Chondrocyte (in vitro differentiated cells): ENCODE measurements at regions not wholly inside any gene's neighbourhood (a gene's known extent, or its start where the extent isn't known, plus 50 kb on each side); places are given as distances from the start of the nearest gene placed in this dataset.
"Not testable (repeated sequence)": the region's sequence is repeated elsewhere in the genome, so short reads cannot be mapped to it uniquely, and the experiment has no call there.

ENCODE experiments used
- DNase-seq: peaks from one replicate; pipeline ENCODE4 v3.0.0; 2021; ENCODE audit warnings: mixed read lengths, low spot score
- H3K27ac Mint-ChIP-seq: one replicate; pipeline ENCODE4 v1.8.0; 2021; ENCODE audit warnings: mild to moderate bottlenecking, moderate library complexity, mixed read lengths; ENCODE audit not compliant: unreplicated experiment
- H3K27me3 Mint-ChIP-seq: 2 replicates; pipeline ENCODE4 v1.8.0; 2021; ENCODE audit warnings: low read depth, mixed read lengths
- H3K36me3 Mint-ChIP-seq: 2 replicates; pipeline ENCODE4 v1.8.0; 2021; ENCODE audit warnings: low read depth, mixed read lengths
- H3K4me1 Mint-ChIP-seq: 2 replicates; pipeline ENCODE4 v1.8.0; 2021; ENCODE audit warnings: low read depth, mild to moderate bottlenecking, mixed read lengths
- H3K4me3 Mint-ChIP-seq: one replicate; pipeline ENCODE4 v1.8.0; 2021; ENCODE audit warnings: mild to moderate bottlenecking, moderate library complexity, mixed read lengths; ENCODE audit not compliant: unreplicated experiment
- H3K9me3 Mint-ChIP-seq: 2 replicates; pipeline ENCODE4 v1.8.0; 2021; ENCODE audit warnings: low read depth, mixed read lengths
- TF ChIP-seq, protein P1 (sequence below): fragments of 200-600 bp; sonication (generic); IDR thresholded peaks from 2 replicates; pipeline ENCODE4 v1.5.0; 2021; ENCODE audit warnings: antibody characterized with exemption, mild to moderate bottlenecking, moderate library complexity

- Mint-ChIP-seq H3K4me1 (peaks cover 16% of the 10 kb centered on the region), H3K36me3 (no peaks in the 10 kb centered on the region), H3K27ac (peak overlapping the region; percentile 82), H3K9me3 (no peaks in the 10 kb centered on the region), H3K27me3 (no peaks in the 10 kb centered on the region), H3K4me3 (peak overlapping the region; percentile 10)
- TF ChIP-seq, protein P1, sequence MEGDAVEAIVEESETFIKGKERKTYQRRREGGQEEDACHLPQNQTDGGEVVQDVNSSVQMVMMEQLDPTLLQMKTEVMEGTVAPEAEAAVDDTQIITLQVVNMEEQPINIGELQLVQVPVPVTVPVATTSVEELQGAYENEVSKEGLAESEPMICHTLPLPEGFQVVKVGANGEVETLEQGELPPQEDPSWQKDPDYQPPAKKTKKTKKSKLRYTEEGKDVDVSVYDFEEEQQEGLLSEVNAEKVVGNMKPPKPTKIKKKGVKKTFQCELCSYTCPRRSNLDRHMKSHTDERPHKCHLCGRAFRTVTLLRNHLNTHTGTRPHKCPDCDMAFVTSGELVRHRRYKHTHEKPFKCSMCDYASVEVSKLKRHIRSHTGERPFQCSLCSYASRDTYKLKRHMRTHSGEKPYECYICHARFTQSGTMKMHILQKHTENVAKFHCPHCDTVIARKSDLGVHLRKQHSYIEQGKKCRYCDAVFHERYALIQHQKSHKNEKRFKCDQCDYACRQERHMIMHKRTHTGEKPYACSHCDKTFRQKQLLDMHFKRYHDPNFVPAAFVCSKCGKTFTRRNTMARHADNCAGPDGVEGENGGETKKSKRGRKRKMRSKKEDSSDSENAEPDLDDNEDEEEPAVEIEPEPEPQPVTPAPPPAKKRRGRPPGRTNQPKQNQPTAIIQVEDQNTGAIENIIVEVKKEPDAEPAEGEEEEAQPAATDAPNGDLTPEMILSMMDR = no peak
- no peak for DNase-seq
Observed at GRCh38 chr1:222898191-222898527, 83.3 kb downstream of the DISP1 start.

- no peaks in the 10 kb centered on the region for H3K9me3 Mint-ChIP-seq
Observed at GRCh38 chr1:222899471-222899870, 84.6 kb downstream of the DISP1 start.

DNA sequence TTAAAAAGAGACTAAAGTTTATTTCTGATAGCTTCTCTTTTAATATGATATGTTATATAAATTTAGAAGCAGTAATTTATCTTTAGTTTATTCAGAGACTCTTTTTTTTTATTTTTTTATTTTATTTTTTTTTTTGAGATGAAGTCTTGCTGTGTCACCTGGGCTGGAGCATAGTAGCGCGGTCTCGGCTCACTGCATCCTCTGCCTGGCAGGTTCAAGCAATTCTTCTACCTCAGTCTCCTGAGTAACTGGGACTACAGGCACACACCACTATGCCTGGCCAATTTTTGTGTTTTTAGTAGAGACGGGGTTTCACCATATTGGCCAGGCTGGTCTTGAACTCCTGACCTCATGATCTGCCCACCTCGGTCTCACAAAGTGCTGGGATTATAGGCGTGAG lies 89.6 kb downstream of the DISP1 start:
- no peaks in the 10 kb centered on the region for H3K9me3 Mint-ChIP-seq
- no peak for DNase-seq
- no peak overlapping the region for H3K27ac Mint-ChIP-seq
- TF ChIP-seq, protein P1 = no peak
- H3K36me3 Mint-ChIP-seq = no peaks in the 10 kb centered on the region
- peaks cover 3% of the 10 kb centered on the region for H3K4me1 Mint-ChIP-seq
- H3K4me3 Mint-ChIP-seq = no peak overlapping the region
- H3K27me3 Mint-ChIP-seq = no peaks in the 10 kb centered on the region

More at GRCh38 chr1:222899471-222899870, 84.6 kb downstream of the DISP1 start:
- no peak for DNase-seq
- H3K4me3 Mint-ChIP-seq = no peak overlapping the region
- no peaks in the 10 kb centered on the region for H3K27me3 Mint-ChIP-seq
- H3K36me3 Mint-ChIP-seq = no peaks in the 10 kb centered on the region
- TF ChIP-seq, protein P1 = no peak
- no peak overlapping the region for H3K27ac Mint-ChIP-seq
- peaks cover 16% of the 10 kb centered on the region for H3K4me1 Mint-ChIP-seq

- peaks cover 8% of the 10 kb centered on the region for H3K4me1 Mint-ChIP-seq
- TF ChIP-seq, protein P1 = no peak
- no peak for DNase-seq
- H3K4me3 Mint-ChIP-seq = no peak overlapping the region
- no peaks in the 10 kb centered on the region for H3K27me3 Mint-ChIP-seq
- no peak overlapping the region for H3K27ac Mint-ChIP-seq
- H3K9me3 Mint-ChIP-seq = no peaks in the 10 kb centered on the region
- no peaks in the 10 kb centered on the region for H3K36me3 Mint-ChIP-seq
Observed at GRCh38 chr1:222905151-222905550, 90.3 kb downstream of the DISP1 start.

DNA sequence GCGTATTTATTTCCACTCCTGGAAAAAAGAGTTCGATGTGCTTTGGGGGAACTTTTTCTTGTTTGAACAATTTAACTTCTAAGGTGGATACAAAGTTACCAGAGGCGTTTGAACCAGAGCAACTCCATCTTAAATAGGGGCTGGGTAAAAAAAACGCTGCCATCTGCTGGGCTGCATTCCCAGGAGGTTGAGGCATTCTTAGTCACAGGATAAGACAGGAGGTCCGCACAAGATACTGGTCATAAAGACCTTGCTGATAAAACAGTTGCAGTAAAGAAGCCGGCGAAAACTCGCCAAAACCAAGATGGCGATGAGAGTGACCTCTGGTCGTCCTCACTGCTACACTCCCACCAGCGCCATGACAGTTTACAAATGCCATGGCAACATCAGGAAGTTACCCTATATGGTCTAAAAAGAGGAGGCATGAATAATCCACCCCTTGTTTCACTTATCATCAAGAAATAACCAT lies 91.5 kb downstream of the DISP1 start:
- H3K27me3 Mint-ChIP-seq, DNase-seq, H3K36me3 Mint-ChIP-seq, H3K27ac Mint-ChIP-seq, H3K4me3 Mint-ChIP-seq, H3K9me3 Mint-ChIP-seq: not testable (repeated sequence)
- peaks cover 13% of the 10 kb centered on the region for H3K4me1 Mint-ChIP-seq

GRCh38 chr1:222909586-222909985 lies 94.7 kb downstream of the DISP1 start:
- Mint-ChIP-seq H3K4me3 (no peak overlapping the region), H3K27me3 (no peaks in the 10 kb centered on the region), H3K36me3 (no peaks in the 10 kb centered on the region), H3K9me3 (no peaks in the 10 kb centered on the region), H3K27ac (peak overlapping the region; percentile 79), H3K4me1 (peaks cover 27% of the 10 kb centered on the region)
- TF ChIP-seq, protein P1 = no peak
- no peak for DNase-seq
